ENCODE measurements at regions not wholly inside any gene's neighbourhood (a gene's known extent, or its start where the extent isn't known, plus 50 kb on each side); places are given as distances from the start of the nearest gene placed in this dataset.

DNA sequence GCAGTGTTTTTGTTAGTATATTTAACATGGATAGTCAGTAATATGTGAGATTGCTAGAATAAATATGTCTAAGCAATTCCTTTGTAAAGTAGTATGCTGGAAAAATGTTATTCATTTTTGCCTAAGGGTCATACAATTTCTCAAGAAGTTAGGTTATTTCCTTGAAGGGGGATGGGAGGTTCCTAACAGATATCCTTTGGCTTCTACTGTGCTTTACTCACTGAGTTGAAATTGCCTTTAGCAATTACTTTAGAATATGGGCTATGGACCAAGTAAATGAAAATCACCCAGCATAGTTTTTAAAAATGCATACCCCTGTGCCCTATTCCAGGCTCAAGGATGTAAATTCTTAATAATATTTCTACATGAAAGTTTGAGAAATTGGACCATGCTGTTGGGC is 1386.4 kb upstream of the SLC39A10 start:
- TF ChIP-seq, protein P1, sequence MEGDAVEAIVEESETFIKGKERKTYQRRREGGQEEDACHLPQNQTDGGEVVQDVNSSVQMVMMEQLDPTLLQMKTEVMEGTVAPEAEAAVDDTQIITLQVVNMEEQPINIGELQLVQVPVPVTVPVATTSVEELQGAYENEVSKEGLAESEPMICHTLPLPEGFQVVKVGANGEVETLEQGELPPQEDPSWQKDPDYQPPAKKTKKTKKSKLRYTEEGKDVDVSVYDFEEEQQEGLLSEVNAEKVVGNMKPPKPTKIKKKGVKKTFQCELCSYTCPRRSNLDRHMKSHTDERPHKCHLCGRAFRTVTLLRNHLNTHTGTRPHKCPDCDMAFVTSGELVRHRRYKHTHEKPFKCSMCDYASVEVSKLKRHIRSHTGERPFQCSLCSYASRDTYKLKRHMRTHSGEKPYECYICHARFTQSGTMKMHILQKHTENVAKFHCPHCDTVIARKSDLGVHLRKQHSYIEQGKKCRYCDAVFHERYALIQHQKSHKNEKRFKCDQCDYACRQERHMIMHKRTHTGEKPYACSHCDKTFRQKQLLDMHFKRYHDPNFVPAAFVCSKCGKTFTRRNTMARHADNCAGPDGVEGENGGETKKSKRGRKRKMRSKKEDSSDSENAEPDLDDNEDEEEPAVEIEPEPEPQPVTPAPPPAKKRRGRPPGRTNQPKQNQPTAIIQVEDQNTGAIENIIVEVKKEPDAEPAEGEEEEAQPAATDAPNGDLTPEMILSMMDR (IDR thresholded peaks at IDR 0.05; ENCODE audit: poor library complexity), result no peak
- TF ChIP-seq EZH2 (IDR thresholded peaks at IDR 0.05; ENCODE audit: borderline replicate concordance), result no peak

Data from hepatocyte (in vitro differentiated cells).